Stimulated activated CD8-positive, alpha-beta memory T cell treated with anti-CD3 and anti-CD28 coated beads, Interleukin-12 subunit alpha, Interleukin-12 subunit beta, amount 100 ng/mL, for 1 hour (primary cell): ENCODE measurements at regions not wholly inside any gene's neighbourhood (a gene's known extent, or its start where the extent isn't known, plus 50 kb on each side); places are given as distances from the start of the nearest gene placed in this dataset.

Source experiments
- DNase-seq: peaks from one replicate; pipeline ENCODE4 v3.0.0-alpha.2; 2020; ENCODE audit warnings: low read depth

GRCh38 chrX:9087271-9088040 lies 53.5 kb upstream of the FAM9B start:
- DNase-seq, result no peak

GRCh38 chrX:9088896-9089295 lies 55.0 kb upstream of the FAM9B start:
- DNase-seq, result no peak

- no peak for DNase-seq
Measured at GRCh38 chrX:9090766-9091165, 56.8 kb upstream of the FAM9B start.

- no peak for DNase-seq
Measured at GRCh38 chrX:9091258-9091657, 57.3 kb upstream of the FAM9B start.

GRCh38 chrX:9102956-9103355 lies 69.0 kb upstream of the FAM9B start:
- DNase-seq, result no peak

GRCh38 chrX:9108054-9108453 lies 74.1 kb upstream of the FAM9B start:
- DNase-seq, result no peak

- no peak for DNase-seq
Measured at GRCh38 chrX:9110808-9111207, 76.9 kb upstream of the FAM9B start.

- DNase-seq, result no peak
Measured at GRCh38 chrX:9114245-9114644, 80.3 kb upstream of the FAM9B start.

- no peak for DNase-seq
Measured at GRCh38 chrX:9117851-9118250, 83.9 kb upstream of the FAM9B start.

- DNase-seq, result no peak
Measured at GRCh38 chrX:9122519-9123245, 88.8 kb upstream of the FAM9B start.

GRCh38 chrX:9127986-9128385 lies 94.1 kb upstream of the FAM9B start:
- no peak for DNase-seq

- no peak for DNase-seq
Measured at GRCh38 chrX:9130031-9130430, 96.1 kb upstream of the FAM9B start.

GRCh38 chrX:9131066-9131465 lies 97.1 kb upstream of the FAM9B start:
- DNase-seq, result no peak

- DNase-seq, result no peak
Measured at GRCh38 chrX:9132036-9132638, 98.2 kb upstream of the FAM9B start.

GRCh38 chrX:9133426-9133825 lies 99.5 kb upstream of the FAM9B start:
- no peak for DNase-seq

- no peak for DNase-seq
Measured at GRCh38 chrX:9134366-9134765, 100.4 kb upstream of the FAM9B start.

- no peak for DNase-seq
Measured at GRCh38 chrX:9135901-9136510, 102.1 kb upstream of the FAM9B start.

GRCh38 chrX:9137152-9137551 lies 103.2 kb upstream of the FAM9B start:
- DNase-seq, result no peak

- no peak for DNase-seq
Measured at GRCh38 chrX:9141496-9141895, 107.6 kb upstream of the FAM9B start.

- no peak for DNase-seq
Measured at GRCh38 chrX:9144701-9145241, 110.8 kb upstream of the FAM9B start.

GRCh38 chrX:9146657-9147056 lies 112.7 kb upstream of the FAM9B start:
- DNase-seq, result no peak

GRCh38 chrX:9147086-9147485 lies 113.2 kb upstream of the FAM9B start:
- DNase-seq, result no peak

- DNase-seq, result no peak
Measured at GRCh38 chrX:9147726-9148125, 113.8 kb upstream of the FAM9B start.
